ENCODE measurements at regions not wholly inside any gene's neighbourhood (a gene's known extent, or its start where the extent isn't known, plus 50 kb on each side); places are given as distances from the start of the nearest gene placed in this dataset.

GRCh38 chr12:88638966-88639760 is 58.9 kb upstream of the KITLG start:
- Histone ChIP-seq H3F3A (ENCODE audit: control insufficient read depth, insufficient read depth) (no peaks in the 10 kb centered on the region), H3K9me2 (replicated peaks; ENCODE audit: control insufficient read depth, low read length) (no peaks in the 10 kb centered on the region), H3K9me3 (ENCODE audit: control insufficient read depth, insufficient read depth, low read length) (no peaks in the 10 kb centered on the region), H3K79me2 (ENCODE audit: control insufficient read depth, low read length) (no peaks in the 10 kb centered on the region), H3K27me3 (ENCODE audit: control insufficient read depth, low read length) (no peaks in the 10 kb centered on the region), H3K4me3 (ENCODE audit: low read length) (no peak overlapping the region), H3K36me3 (ENCODE audit: control insufficient read depth, low read length) (no peaks in the 10 kb centered on the region), H3K27ac (ENCODE audit: low read depth, low read length) (no peak overlapping the region), H4K20me1 (ENCODE audit: control insufficient read depth, insufficient read depth, low read depth, low read length) (no peaks in the 10 kb centered on the region), H3K4me2 (ENCODE audit: low read length) (no peak overlapping the region), H3K4me1 (ENCODE audit: control insufficient read depth, low read length) (no peaks in the 10 kb centered on the region)
- no peak for TF ChIP-seq EZH2phosphoT487 (IDR thresholded peaks at IDR 0.05; ENCODE audit: borderline replicate concordance, low read length)
- TF ChIP-seq CTCF (IDR thresholded peaks at IDR 0.05; ENCODE audit: low read depth, low read length, poor library complexity, severe bottlenecking): no peak

DNA sequence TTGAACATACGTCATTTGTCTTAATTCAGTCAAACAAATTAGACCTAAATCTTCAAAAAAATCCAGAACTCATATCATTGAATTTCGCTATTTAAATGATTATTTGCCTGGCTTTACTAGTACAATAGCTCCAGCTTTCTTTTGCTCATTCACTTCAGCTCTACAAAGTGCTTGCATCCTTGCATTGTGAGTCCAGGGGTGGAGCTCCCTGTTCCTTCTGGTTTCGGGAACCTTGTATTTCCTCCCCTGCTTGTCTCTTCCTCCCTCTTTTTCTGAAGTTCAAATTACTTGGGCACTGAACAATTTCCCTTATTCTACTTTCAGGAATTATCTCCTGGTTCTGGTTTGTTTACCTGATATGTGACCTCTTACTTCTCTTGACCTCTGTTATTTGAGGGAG is 58.1 kb upstream of the KITLG start:
- H3K27ac ChIP-seq (ENCODE audit: low read depth, low read length): no peak overlapping the region
- no peaks in the 10 kb centered on the region for H4K20me1 ChIP-seq (ENCODE audit: control insufficient read depth, insufficient read depth, low read depth, low read length)
- no peaks in the 10 kb centered on the region for H3F3A ChIP-seq (ENCODE audit: control insufficient read depth, insufficient read depth)
- no peaks in the 10 kb centered on the region for H3K36me3 ChIP-seq (ENCODE audit: control insufficient read depth, low read length)
- no peaks in the 10 kb centered on the region for H3K9me2 ChIP-seq (replicated peaks; ENCODE audit: control insufficient read depth, low read length)
- no peak overlapping the region for H3K4me2 ChIP-seq (ENCODE audit: low read length)
- no peak overlapping the region for H3K4me3 ChIP-seq (ENCODE audit: low read length)
- TF ChIP-seq CTCF (IDR thresholded peaks at IDR 0.05; ENCODE audit: low read depth, low read length, poor library complexity, severe bottlenecking) (no peak), EZH2phosphoT487 (IDR thresholded peaks at IDR 0.05; ENCODE audit: borderline replicate concordance, low read length) (no peak)
- H3K9me3 ChIP-seq (ENCODE audit: control insufficient read depth, insufficient read depth, low read length): no peaks in the 10 kb centered on the region
- H3K4me1 ChIP-seq (ENCODE audit: control insufficient read depth, low read length): no peaks in the 10 kb centered on the region
- H3K27me3 ChIP-seq (ENCODE audit: control insufficient read depth, low read length): no peaks in the 10 kb centered on the region
- no peaks in the 10 kb centered on the region for H3K79me2 ChIP-seq (ENCODE audit: control insufficient read depth, low read length)

DNA sequence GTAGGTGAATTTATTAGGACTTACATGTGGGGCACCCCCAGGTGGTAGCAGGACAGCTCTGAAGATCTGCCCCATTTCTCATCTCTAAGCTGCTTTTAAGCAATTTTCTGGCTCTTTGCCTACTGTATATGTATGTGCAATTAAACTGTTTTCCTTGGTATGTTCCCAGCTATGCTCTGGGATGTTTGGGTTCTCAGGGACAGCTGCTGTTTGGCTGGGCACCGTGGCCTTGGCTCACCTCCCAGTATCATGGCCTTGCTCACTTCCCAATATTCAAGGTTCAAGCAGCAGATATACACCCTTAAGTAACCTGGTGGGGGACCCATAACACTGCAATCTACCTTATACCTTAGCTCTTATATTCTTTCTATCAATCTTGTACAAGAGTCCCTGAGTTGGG is 53.7 kb upstream of the KITLG start:
- Histone ChIP-seq H3K4me2 (ENCODE audit: low read length) (no peak overlapping the region), H3K79me2 (ENCODE audit: control insufficient read depth, low read length) (no peaks in the 10 kb centered on the region), H3F3A (ENCODE audit: control insufficient read depth, insufficient read depth) (no peaks in the 10 kb centered on the region), H3K36me3 (ENCODE audit: control insufficient read depth, low read length) (no peaks in the 10 kb centered on the region), H4K20me1 (ENCODE audit: control insufficient read depth, insufficient read depth, low read depth, low read length) (no peaks in the 10 kb centered on the region), H3K27ac (ENCODE audit: low read depth, low read length) (no peak overlapping the region), H3K9me3 (ENCODE audit: control insufficient read depth, insufficient read depth, low read length) (no peaks in the 10 kb centered on the region), H3K9me2 (replicated peaks; ENCODE audit: control insufficient read depth, low read length) (no peaks in the 10 kb centered on the region), H3K4me1 (ENCODE audit: control insufficient read depth, low read length) (no peaks in the 10 kb centered on the region), H3K4me3 (ENCODE audit: low read length) (no peak overlapping the region), H3K27me3 (ENCODE audit: control insufficient read depth, low read length) (no peaks in the 10 kb centered on the region)
- TF ChIP-seq CTCF (IDR thresholded peaks at IDR 0.05; ENCODE audit: low read depth, low read length, poor library complexity, severe bottlenecking) (no peak), EZH2phosphoT487 (IDR thresholded peaks at IDR 0.05; ENCODE audit: borderline replicate concordance, low read length) (no peak)

Measured in DOHH2 (cell line).